ENCODE measurements at regions not wholly inside any gene's neighbourhood (a gene's known extent, or its start where the extent isn't known, plus 50 kb on each side); places are given as distances from the start of the nearest gene placed in this dataset.
"Not testable (repeated sequence)": the region's sequence is repeated elsewhere in the genome, so short reads cannot be mapped to it uniquely, and the experiment has no call there.

GRCh38 chr1:230568008-230568407 is 74.3 kb upstream of the COG2 start:
- Histone ChIP-seq H3K27me3 (no peaks in the 10 kb centered on the region), H3K9me3 (ENCODE audit: low read depth) (no peaks in the 10 kb centered on the region), H3K4me1 (ENCODE audit: low read depth) (no peaks in the 10 kb centered on the region), H3K4me3 (no peak overlapping the region), H3K36me3 (no peaks in the 10 kb centered on the region), H3K27ac (no peak overlapping the region)
- TF ChIP-seq CTCF (IDR thresholded peaks at IDR 0.05; ENCODE audit: low read depth, low read length) = peak; percentile 7
- DNase-seq (ENCODE audit: low read depth in 1 of 2, low spot score in 1 of 2) = peak; percentile 14 to 48

GRCh38 chr1:230567221-230567575 is 75.1 kb upstream of the COG2 start:
- Histone ChIP-seq H3K9me3 (ENCODE audit: low read depth) (no peaks in the 10 kb centered on the region), H3K36me3 (no peaks in the 10 kb centered on the region), H3K4me3 (no peak overlapping the region), H3K27ac (no peak overlapping the region), H3K27me3 (no peaks in the 10 kb centered on the region), H3K4me1 (ENCODE audit: low read depth) (no peaks in the 10 kb centered on the region)
- DNase-seq (ENCODE audit: low read depth in 1 of 2, low spot score in 1 of 2) = no peak
- TF ChIP-seq CTCF (IDR thresholded peaks at IDR 0.05; ENCODE audit: low read depth, low read length) = no peak

GRCh38 chr1:230566532-230567220 is 75.6 kb upstream of the COG2 start:
- H3K4me3 ChIP-seq; H3K27ac ChIP-seq; H3K4me1 ChIP-seq (ENCODE audit: low read depth); DNase-seq (ENCODE audit: low read depth in 1 of 2, low spot score in 1 of 2); H3K36me3 ChIP-seq; H3K9me3 ChIP-seq (ENCODE audit: low read depth); H3K27me3 ChIP-seq: not testable (repeated sequence)

GRCh38 chr1:230565141-230565540 is 77.1 kb upstream of the COG2 start:
- Histone ChIP-seq H3K9me3 (ENCODE audit: low read depth) (no peaks in the 10 kb centered on the region), H3K4me1 (ENCODE audit: low read depth) (no peaks in the 10 kb centered on the region), H3K27me3 (no peaks in the 10 kb centered on the region), H3K27ac (no peak overlapping the region), H3K4me3 (no peak overlapping the region), H3K36me3 (no peaks in the 10 kb centered on the region)
- DNase-seq (ENCODE audit: low read depth in 1 of 2, low spot score in 1 of 2) = no peak
- TF ChIP-seq CTCF (IDR thresholded peaks at IDR 0.05; ENCODE audit: low read depth, low read length) = no peak

GRCh38 chr1:230563591-230563990 is 78.7 kb upstream of the COG2 start:
- DNase-seq (ENCODE audit: low read depth in 1 of 2, low spot score in 1 of 2) = no peak
- no peaks in the 10 kb centered on the region for H3K27me3 ChIP-seq

GRCh38 chr1:230561570-230561969 is 80.7 kb upstream of the COG2 start:
- no peak overlapping the region for H3K4me3 ChIP-seq
- H3K27ac ChIP-seq = no peak overlapping the region
- H3K4me1 ChIP-seq (ENCODE audit: low read depth) = no peaks in the 10 kb centered on the region
- H3K36me3 ChIP-seq = no peaks in the 10 kb centered on the region
- no peaks in the 10 kb centered on the region for H3K27me3 ChIP-seq
- no peak for TF ChIP-seq CTCF (IDR thresholded peaks at IDR 0.05; ENCODE audit: low read depth, low read length)
- no peaks in the 10 kb centered on the region for H3K9me3 ChIP-seq (ENCODE audit: low read depth)
- DNase-seq (ENCODE audit: low read depth in 1 of 2, low spot score in 1 of 2) = no peak

More at GRCh38 chr1:230563591-230563990, 78.7 kb upstream of the COG2 start:
- H3K36me3 ChIP-seq = no peaks in the 10 kb centered on the region
- no peak for TF ChIP-seq CTCF (IDR thresholded peaks at IDR 0.05; ENCODE audit: low read depth, low read length)
- H3K27ac ChIP-seq = no peak overlapping the region
- no peaks in the 10 kb centered on the region for H3K9me3 ChIP-seq (ENCODE audit: low read depth)
- H3K4me3 ChIP-seq = no peak overlapping the region
- no peaks in the 10 kb centered on the region for H3K4me1 ChIP-seq (ENCODE audit: low read depth)
